ENCODE measurements at regions not wholly inside any gene's neighbourhood (a gene's known extent, or its start where the extent isn't known, plus 50 kb on each side); places are given as distances from the start of the nearest gene placed in this dataset.

DNA sequence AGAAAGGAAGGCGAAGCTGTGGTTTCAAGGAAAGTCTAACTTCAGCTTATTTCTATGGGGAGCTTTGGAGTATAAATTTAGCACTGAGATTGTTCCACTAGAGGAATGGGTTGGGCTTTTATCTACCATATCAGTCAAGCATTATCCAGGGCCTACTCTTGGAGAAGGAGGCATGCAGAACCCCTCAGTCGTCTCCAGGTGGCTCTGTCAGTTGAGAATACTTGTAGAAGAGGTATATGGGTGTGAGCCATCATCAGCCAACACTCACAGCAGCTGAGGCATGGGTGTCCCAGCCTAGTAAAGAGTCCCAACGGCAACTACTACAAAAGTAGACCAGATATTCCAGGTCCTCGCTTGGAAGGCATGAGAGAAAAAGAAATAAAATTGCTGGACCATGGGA, 548.5 kb upstream of the GRAMD2B start:
- Histone ChIP-seq H2AFZ (replicated peaks) (no peak overlapping the region), H3K4me2 (no peak overlapping the region), H3K4me1 (peaks cover 9% of the 10 kb centered on the region), H3F3A (ENCODE audit: low read depth) (no peaks in the 10 kb centered on the region), H3K9ac (no peak overlapping the region), H3K27me3 (no peaks in the 10 kb centered on the region), H3K27ac (no peak overlapping the region), H4K20me1 (ENCODE audit: low read depth) (no peaks in the 10 kb centered on the region), H3K4me3 (no peak overlapping the region), H3K79me2 (ENCODE audit: low read depth) (no peaks in the 10 kb centered on the region), H3K36me3 (no peaks in the 10 kb centered on the region), H3K9me3 (ENCODE audit: low read depth) (no peaks in the 10 kb centered on the region)
- Mint-ChIP-seq H3K9me3 (peaks cover 3% of the 10 kb centered on the region), H3K4me3 (no peak overlapping the region), H3K27me3 (ENCODE audit: insufficient read depth, low read depth) (peaks cover 2% of the 10 kb centered on the region), H3K4me1 (peaks cover 11% of the 10 kb centered on the region), H3K27ac (no peak overlapping the region), H3K36me3 (peaks cover 1% of the 10 kb centered on the region)
- no peak for TF ChIP-seq EZH2 (IDR thresholded peaks at IDR 0.05)
- TF ChIP-seq CTCF (IDR thresholded peaks at IDR 0.05), result no peak
- TF ChIP-seq EZH2phosphoT487 (IDR thresholded peaks at IDR 0.05), result no peak
- DNase-seq (ENCODE audit: low spot score), result no peak

- peaks cover 17% of the 10 kb centered on the region for H3K4me1 Mint-ChIP-seq
- peaks cover 2% of the 10 kb centered on the region for H3K27me3 Mint-ChIP-seq (ENCODE audit: insufficient read depth, low read depth)
- H3K36me3 ChIP-seq, result no peaks in the 10 kb centered on the region
- no peak overlapping the region for H3K9ac ChIP-seq
- no peak overlapping the region for H3K27ac Mint-ChIP-seq
- no peak for DNase-seq (ENCODE audit: low spot score)
- H4K20me1 ChIP-seq (ENCODE audit: low read depth), result no peaks in the 10 kb centered on the region
- no peaks in the 10 kb centered on the region for H3F3A ChIP-seq (ENCODE audit: low read depth)
- H3K9me3 ChIP-seq (ENCODE audit: low read depth), result no peaks in the 10 kb centered on the region
- no peak overlapping the region for H3K4me3 ChIP-seq
- no peak for TF ChIP-seq EZH2 (IDR thresholded peaks at IDR 0.05)
- no peak for TF ChIP-seq CTCF (IDR thresholded peaks at IDR 0.05)
- TF ChIP-seq EZH2phosphoT487 (IDR thresholded peaks at IDR 0.05), result no peak
- no peak overlapping the region for H3K4me2 ChIP-seq
- H3K4me1 ChIP-seq, result no peaks in the 10 kb centered on the region
- peaks cover 1% of the 10 kb centered on the region for H3K36me3 Mint-ChIP-seq
- no peak overlapping the region for H3K27ac ChIP-seq
- no peaks in the 10 kb centered on the region for H3K79me2 ChIP-seq (ENCODE audit: low read depth)
- peaks cover 3% of the 10 kb centered on the region for H3K9me3 Mint-ChIP-seq
- H2AFZ ChIP-seq (replicated peaks), result no peak overlapping the region
- H3K4me3 Mint-ChIP-seq, result no peak overlapping the region
- no peaks in the 10 kb centered on the region for H3K27me3 ChIP-seq
Measured at GRCh38 chr5:125877248-125877647, 546.0 kb upstream of the GRAMD2B start.

DNA sequence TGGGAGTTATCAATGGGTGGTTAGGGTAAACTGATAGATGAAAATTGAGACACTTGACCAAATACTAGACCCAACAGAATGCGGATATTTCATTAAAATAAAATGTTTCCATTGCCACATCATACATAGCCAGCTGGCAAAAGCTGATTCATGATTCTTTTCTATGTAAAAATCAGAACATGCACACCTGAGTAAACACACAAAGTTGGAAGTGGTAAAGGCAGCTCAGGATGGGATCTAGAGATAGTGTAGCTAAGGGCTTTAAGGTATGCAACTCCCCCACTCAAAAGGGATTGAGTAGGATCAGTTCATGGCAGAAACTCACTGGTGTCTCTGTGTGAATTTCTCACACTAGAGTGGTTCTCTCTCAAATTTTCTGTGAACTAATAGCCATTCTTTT, 541.1 kb upstream of the GRAMD2B start:
- Histone ChIP-seq H3K27me3 (no peaks in the 10 kb centered on the region), H3K4me2 (no peak overlapping the region), H3K79me2 (ENCODE audit: low read depth) (no peaks in the 10 kb centered on the region), H3F3A (ENCODE audit: low read depth) (no peaks in the 10 kb centered on the region), H3K4me3 (no peak overlapping the region), H3K4me1 (no peaks in the 10 kb centered on the region), H3K27ac (no peak overlapping the region), H2AFZ (replicated peaks) (no peak overlapping the region), H3K9ac (no peak overlapping the region), H3K9me3 (ENCODE audit: low read depth) (no peaks in the 10 kb centered on the region), H4K20me1 (ENCODE audit: low read depth) (no peaks in the 10 kb centered on the region), H3K36me3 (no peaks in the 10 kb centered on the region)
- Mint-ChIP-seq H3K4me3 (no peak overlapping the region), H3K9me3 (no peaks in the 10 kb centered on the region), H3K27me3 (ENCODE audit: insufficient read depth, low read depth) (no peaks in the 10 kb centered on the region), H3K4me1 (peaks cover 11% of the 10 kb centered on the region), H3K36me3 (no peaks in the 10 kb centered on the region), H3K27ac (no peak overlapping the region)
- no peak for DNase-seq (ENCODE audit: low spot score)
- TF ChIP-seq EZH2 (IDR thresholded peaks at IDR 0.05), result no peak
- TF ChIP-seq CTCF (IDR thresholded peaks at IDR 0.05), result no peak
- TF ChIP-seq EZH2phosphoT487 (IDR thresholded peaks at IDR 0.05), result no peak

DNA sequence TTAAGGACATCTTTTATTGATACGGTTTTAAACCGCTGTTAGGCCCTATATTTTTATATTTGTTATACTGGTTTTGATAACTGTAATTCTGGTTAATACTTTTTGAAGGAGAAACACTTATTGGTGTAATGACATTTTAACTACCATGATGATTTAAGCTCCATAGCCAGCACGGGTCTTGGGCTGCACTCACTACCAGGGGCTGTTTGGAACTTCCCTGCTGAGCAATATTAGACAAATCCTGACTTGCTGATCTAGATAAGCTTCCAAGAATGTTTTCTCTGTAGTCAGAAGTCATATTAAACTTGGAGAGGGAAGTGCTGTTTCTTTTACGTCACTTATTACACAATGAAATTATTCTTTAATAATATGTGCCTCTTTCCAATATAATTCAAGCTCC, 540.0 kb upstream of the GRAMD2B start:
- Histone ChIP-seq H2AFZ (replicated peaks) (no peak overlapping the region), H3K9me3 (ENCODE audit: low read depth) (no peaks in the 10 kb centered on the region), H3K36me3 (no peaks in the 10 kb centered on the region), H3K27ac (no peak overlapping the region), H4K20me1 (ENCODE audit: low read depth) (no peaks in the 10 kb centered on the region), H3K4me3 (no peak overlapping the region), H3K4me1 (no peaks in the 10 kb centered on the region), H3F3A (ENCODE audit: low read depth) (no peaks in the 10 kb centered on the region), H3K9ac (no peak overlapping the region), H3K79me2 (ENCODE audit: low read depth) (no peaks in the 10 kb centered on the region), H3K4me2 (no peak overlapping the region), H3K27me3 (no peaks in the 10 kb centered on the region)
- no peak for TF ChIP-seq EZH2phosphoT487 (IDR thresholded peaks at IDR 0.05)
- TF ChIP-seq CTCF (IDR thresholded peaks at IDR 0.05), result no peak
- TF ChIP-seq EZH2 (IDR thresholded peaks at IDR 0.05), result no peak
- no peak overlapping the region for H3K4me3 Mint-ChIP-seq
- no peak overlapping the region for H3K27ac Mint-ChIP-seq
- no peaks in the 10 kb centered on the region for H3K27me3 Mint-ChIP-seq (ENCODE audit: insufficient read depth, low read depth)
- DNase-seq (ENCODE audit: low spot score), result no peak
- H3K4me1 Mint-ChIP-seq, result peaks cover 11% of the 10 kb centered on the region
- no peaks in the 10 kb centered on the region for H3K36me3 Mint-ChIP-seq
- H3K9me3 Mint-ChIP-seq, result no peaks in the 10 kb centered on the region
